Activated CD4-positive, CD25-positive, alpha-beta regulatory T cell treated with anti-CD3 and anti-CD28 coated beads, Interleukin-2, amount 50 U/mL, for 72 hours (primary cell): ENCODE measurements at regions not wholly inside any gene's neighbourhood (a gene's known extent, or its start where the extent isn't known, plus 50 kb on each side); places are given as distances from the start of the nearest gene placed in this dataset.
"Not testable (repeated sequence)": the region's sequence is repeated elsewhere in the genome, so short reads cannot be mapped to it uniquely, and the experiment has no call there.

ENCODE experiments used
- DNase-seq: peaks from one replicate; pipeline ENCODE4 v3.0.0; 2021

DNA sequence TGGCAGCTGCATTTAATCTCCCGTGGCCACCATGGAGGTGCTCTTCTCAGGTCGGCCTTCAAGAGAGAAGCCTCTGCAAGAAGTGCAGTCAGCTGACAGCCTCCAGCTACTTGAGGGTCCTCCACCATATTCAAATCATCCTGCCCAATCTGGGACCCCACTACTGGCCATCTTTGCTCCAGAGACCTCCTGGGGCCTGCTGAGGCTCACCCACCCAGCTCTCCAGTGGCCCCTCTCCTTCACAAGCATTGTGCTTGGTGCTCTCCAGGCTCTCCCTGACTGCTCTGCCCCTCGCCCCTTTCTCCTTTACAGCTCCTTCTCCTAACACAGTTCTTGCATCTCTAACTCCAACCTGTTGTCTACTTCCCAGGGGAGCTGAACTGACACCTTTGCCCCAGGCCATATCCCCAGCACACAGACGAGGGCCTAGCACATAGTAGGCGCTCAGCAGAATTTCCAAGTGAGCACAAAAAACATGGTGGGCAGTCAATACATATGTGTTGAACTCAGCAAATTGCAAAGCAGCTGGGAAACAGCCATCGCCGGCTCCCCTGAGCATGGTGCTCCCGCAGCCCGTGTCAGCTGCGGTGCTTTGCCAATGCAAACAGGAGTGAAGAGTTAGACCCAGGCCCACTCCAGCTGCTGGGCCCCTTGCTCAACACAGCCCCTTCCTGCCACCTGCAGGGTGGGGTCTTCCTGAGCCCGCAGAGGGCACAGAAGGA is 102.2 kb downstream of the TNFRSF13B start:
- DNase-seq: not testable (repeated sequence)

DNA sequence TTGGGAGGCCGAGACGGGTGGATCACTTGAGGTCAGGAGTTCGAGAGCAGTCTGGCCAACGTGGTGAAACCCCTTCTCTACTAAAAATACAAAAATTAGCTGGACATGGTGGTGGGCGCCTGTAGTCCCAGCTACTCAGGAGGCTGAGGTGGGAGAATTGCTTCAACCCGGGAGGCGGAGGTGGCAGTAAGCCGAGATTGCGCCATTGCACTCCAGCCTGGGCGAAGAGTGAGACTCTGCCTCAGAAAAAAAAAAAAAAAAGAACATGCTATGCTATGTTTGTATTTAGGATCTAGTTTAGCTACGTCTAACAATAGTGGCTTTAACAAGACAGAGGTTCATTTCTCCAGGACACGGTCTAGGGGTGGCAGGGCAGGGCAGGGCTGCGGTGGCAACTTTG is 103.3 kb downstream of the TNFRSF13B start:
- not testable (repeated sequence) for DNase-seq

DNA sequence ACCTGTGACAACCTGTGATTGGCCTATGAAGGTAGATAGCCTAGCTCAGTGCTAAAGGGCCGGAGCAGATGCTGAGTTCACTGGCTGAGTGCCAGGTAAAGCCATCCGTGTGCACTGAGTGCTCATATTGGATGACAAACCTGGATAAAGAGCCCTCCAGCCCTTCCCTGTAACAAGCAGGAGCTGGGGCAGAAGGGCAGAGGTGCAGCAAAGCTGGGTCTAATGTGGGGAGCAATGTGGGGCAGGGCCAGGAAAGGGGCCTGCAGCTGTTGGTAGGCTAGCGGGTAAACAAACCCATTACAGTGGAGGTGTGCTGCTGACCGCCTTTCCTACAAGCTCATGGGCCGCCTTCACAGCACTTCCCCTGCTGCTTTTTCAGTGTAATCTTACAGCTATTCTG is 104.4 kb downstream of the TNFRSF13B start:
- DNase-seq: not testable (repeated sequence)

DNA sequence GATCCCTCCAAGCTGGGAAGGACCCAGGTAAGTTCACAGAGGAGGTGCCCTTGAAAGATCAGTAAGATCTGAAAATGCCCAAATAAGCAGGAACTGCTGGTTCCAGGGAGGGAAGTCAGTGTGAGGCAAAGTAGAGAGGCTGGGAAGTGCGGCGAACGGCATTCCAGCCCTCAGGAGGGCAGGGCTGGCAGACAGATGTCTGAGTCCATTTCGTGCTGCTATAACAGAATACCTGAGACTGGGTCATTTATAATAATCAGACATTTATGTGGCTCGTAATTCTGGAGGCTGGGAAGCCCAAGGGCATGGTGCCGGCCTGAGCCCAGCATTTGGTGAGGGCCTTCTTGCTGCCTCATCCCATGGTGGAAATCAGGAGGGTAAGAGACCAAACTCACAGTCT is 105.1 kb downstream of the TNFRSF13B start:
- DNase-seq: peak; percentile 3

DNA sequence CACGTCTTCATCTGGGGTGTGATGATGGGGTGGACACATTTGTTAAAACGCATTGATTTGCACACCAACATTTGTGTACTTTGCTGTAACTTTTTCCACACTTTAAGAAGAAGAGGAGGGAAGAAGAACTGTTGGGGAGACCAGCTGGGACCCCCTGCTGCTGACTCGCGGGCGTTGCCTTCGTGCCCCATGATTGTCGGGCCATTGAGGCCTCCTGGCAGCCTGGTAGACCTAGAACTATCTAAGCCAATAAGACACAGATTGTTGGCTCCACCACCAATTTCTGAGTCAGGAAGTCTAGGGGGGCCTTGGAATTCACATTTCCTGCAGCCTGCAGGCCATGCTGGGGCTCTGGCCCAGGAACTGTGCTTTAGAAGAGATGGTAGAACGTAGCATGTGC is 105.5 kb downstream of the TNFRSF13B start:
- DNase-seq: peak; percentile 1

DNA sequence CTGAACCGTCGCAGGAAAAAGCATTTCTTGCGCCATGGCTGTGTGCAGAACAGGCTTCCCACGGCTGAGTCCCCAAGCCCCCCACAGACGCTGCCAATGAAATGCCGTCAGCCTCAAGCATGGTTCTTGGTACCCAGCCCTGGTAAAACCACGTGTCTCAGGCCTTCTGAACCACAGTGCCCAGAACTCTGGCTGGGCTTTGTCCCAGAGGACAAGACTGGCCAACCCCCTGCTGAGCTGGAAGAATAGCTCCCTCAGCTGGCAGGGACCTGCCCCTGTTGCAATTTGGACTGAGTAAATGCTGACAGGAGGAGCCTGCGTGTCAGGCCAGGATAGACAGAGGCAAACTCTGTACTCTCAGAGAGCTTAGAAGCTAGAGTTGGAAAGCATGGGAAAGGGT is 106.2 kb downstream of the TNFRSF13B start:
- not testable (repeated sequence) for DNase-seq

DNA sequence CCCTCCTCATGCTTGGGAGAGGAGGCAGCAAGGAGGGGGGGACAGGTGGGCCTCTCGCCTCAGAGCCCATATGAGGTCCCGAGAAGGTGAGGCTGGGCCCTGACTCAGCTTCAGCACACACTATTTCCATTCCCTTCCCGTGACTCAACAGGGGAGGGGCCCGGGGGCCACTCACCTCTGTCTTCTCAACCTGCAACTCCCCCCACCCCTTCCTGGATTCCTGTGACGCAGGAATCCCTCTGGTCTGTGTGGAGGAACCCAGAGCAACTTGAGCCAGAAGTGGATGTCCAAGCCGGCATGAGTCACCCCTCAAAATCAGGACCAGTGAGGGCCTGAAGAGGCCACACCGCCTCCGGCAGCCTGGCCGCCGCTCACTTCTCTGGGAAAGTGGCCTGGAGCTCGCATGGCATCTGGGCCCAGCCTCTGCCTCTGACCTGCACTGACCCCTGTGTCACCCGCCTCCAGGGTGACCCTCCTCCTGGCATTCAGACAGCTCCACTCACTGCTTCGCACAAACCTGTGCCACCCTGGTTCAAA is 106.8 kb downstream of the TNFRSF13B start:
- DNase-seq: not testable (repeated sequence)

DNA sequence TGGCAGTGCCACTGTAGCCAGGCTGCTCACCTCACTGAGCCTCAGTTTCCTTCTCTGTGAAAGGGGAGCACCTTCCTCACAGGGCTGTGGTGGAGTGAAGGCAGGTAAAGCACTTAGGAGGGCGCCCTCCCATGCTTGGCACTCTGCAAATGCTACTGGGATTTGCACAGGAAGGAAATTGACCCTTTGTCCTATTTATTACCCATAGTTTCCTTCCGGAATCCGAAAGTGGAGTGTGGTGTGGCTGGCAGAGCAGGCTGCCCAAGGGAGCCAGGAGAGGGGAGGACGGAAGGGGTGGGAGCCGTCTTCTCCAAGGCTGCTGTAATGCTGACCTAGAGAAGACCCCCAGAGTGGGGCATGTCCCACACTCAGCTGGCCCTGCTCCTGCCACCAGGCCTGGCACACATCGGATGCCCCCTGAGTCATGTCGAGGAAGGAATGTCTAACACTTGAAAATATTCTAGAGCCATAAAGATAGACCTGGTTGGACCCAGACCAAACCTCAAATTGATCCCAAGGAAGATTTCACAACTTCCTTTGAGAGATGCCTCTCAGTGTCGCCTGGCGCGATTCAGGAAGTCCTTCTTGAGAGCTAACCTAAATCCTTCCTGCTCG is 107.3 kb downstream of the TNFRSF13B start:
- DNase-seq: not testable (repeated sequence)

DNA sequence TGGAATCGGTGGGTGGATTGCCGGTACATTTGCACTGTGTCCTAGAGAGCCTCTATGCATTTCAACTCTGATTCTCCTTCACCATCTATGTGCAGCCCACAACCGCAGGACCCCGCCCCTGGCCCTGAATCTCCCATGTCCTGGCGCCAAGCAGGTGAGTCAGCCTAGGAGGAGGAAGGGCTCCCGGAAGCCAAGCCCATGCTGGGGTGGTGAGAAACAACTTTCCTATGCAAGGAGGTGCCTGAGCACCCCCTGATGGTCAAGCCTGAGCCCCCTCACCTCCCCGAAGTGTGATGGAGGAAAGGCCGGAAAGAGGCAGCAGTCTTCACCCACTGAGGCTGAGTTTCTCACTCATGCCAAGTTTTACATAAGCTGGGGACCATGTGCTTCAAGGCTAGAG is 110.8 kb downstream of the TNFRSF13B start:
- not testable (repeated sequence) for DNase-seq

DNA sequence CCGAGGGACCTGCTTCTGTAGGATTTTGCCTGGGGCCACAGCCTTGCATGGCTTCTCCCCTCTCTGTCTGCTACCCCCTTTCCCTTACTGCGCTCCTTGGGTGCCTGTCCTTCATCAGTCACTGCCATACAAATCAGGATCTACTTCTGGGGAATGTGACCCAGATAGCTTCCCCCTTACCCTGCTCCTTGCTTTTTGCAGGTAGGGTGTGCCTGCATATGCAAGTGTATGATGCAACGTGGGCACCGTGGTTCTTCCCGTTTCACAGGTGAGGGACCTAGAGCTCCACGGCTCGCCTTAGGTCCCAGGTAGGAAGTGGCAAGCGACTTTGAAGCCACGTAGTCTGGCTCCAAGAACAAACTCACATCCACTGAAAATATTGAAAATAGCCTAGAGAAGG is 111.5 kb downstream of the TNFRSF13B start:
- DNase-seq: not testable (repeated sequence)

DNA sequence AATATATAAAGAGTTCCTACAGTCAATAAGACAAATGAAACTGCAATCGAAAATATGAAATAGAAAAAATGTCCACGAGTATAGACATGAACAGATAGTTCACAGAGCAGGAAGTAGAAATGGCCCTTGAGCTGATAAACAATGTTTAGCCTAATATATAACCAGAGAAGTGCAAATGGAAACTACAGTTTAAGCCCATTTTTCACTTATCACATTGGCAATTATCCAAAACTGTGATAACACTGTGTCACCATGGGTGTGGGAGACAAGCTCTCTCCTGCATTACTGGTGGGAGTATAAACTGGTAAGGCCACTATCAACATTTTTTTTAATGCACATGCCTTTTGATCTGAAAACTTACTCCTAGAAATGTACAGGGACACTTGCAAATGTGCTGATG is 112.4 kb downstream of the TNFRSF13B start:
- DNase-seq: not testable (repeated sequence)

DNA sequence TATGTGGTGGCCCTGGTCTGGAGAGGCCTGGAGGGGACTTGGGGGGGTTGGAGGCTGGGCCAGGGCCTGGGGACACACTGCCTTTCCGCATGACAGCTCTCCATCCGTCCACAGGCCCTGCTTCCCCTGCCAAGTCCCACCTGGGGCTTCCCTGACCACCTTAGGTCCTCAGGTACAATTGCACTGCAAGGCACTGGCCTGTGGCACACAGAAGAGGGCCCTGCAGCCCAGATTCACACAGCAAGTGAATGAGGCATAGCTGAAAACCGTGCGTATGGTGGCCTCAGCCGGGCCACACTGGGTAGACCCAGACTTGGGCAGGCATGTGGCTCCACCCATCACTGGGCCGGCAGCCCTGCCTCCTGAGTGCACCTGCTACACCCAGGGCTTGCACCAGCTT is 114.2 kb downstream of the TNFRSF13B start:
- not testable (repeated sequence) for DNase-seq

DNA sequence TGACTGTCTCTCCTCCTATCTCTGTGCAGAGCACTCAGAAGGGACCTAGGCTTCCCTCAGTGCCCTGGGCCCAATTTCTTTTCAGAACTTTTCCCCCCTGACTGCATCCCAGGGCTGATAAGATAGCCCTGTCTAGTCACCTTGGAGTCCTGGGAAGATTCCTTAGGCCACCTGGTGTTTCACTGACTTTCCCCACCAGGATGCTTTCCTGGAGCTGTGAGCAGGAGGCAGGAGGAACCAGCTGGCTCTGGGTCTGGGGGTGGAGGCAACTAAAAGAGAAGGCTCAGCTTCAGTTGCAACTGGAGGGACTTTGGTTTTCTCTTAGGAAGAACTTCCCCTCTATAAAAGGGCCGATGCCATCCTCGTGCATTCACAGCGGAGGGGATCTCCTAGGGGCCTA is 115.1 kb downstream of the TNFRSF13B start:
- not testable (repeated sequence) for DNase-seq

DNA sequence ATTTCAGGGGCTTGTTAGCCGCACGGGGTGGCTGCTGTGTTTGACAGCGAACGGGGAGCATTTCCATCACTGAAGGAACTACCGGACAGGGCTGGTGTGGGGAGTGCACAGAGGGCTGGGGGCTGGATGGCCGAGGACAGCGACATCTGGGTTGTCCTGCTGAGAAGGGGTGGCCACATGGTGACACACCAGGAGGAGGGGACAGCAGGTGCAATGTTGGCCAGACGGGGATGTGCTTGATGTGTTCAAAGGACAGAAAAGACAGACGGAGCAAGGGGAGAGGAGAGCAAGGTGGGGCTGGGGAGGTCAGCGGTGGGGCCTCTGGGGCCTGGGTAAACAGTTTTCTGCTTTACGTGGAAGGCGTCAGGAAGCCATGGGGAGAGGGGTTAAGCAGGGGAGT is 115.7 kb downstream of the TNFRSF13B start:
- DNase-seq: not testable (repeated sequence)

DNA sequence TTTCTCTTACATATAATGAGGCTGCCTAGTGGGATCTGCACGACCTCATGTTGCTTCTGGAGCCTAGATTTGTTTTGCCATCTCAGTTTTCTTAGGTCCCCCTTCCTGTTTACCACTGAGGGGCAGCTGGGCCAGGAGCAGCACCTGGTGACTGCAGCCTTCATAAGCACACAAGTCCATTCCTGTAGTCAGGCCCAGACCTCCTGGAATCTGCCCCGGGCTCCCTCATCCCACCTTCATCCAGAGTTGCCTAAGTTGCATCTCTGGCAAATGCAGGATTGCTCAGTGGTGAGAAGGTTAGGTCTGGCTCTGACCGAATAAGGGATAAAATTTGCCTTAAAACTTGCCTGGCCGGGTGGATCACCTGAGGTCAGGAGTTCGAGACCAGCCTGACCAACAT is 117.3 kb downstream of the TNFRSF13B start:
- not testable (repeated sequence) for DNase-seq

DNA sequence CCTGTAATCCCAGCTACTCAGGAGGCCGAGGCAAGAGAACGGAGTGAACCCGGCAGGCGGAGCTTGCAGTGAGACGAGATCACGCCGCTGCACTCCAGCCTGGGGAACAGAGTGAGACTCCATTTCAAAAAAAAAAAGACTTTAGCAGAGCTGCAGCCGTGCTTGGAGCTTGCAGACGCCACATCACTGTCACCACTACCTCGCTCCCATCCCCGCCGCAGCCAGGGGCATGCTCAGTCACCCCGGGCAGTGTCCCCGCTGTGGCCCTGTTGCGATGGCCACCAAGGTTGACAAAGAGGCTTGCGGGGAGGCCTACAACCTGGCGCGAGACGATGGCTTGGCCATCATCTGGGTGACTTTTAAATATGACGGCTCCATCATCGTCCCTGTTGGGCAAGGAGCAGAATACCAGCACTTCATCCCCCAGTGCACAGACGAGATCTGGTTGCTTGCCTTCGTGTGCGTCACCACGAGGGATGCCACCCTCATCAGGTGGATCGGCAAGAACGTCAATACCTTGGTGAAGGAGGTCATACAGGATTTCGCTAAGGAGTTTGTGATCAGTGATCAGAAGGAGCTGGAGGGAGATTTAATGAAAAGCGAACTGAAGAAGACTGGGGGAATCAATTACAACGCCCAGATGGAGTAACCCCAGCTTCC is 118.1 kb downstream of the TNFRSF13B start:
- DNase-seq: no peak

DNA sequence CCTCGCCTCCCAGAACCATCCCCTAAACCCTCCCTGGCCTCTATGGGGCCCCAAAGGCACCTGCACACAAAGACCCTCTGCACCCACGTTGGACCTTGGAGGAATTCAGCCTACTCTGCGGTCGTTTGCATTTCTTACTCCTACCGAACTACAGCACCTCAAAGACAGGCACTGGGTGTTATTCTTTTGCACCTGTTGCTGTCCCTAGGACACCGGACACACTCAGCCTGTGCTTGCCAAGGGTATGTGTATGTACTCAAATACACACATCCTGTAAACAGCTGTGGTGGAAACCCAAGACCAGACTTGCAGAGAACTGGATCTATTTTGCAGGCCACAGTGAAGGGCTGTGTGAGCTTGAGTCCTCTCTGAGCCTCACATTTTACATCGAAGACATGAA is 122.1 kb downstream of the TNFRSF13B start:
- not testable (repeated sequence) for DNase-seq

DNA sequence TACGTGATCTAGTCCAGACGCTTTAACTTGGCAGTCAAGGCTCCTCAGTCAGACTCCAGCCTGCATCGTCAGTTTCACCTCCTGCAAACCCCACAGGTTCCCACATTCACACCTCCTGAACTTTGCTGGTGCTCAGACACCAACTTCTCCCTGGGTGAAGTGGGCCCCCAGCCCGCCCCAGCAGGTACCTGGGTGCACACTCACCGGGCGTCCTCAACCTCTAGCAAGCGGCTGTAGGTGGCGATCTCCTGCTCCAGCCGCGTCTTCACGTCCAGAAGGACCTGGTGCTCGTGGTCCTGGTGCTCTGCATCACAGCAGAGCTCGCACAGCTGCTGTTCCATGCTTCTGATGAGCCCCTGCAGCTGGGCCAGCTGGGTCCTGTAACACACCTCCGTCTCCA is 122.9 kb downstream of the TNFRSF13B start:
- DNase-seq: not testable (repeated sequence)

DNA sequence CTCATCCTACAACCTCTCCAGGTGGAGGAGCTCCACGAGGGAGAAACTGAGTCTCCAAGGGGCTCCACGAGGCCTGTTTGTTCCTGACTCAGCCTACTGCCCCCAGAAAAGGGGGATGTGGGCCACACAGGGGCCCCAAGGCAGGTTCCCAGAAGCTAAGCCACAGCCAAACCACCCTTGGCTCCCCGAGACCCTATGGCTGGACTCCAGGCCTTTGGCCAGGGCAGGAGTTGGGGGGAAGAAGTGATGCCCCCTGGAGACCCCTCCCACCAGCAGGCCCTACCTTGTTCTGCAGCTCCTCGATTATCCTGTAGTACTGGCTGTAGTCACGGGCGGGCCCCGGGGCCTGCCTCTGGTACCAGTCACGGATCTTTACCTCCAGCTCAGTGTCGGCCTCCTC is 126.8 kb downstream of the TNFRSF13B start:
- not testable (repeated sequence) for DNase-seq

DNA sequence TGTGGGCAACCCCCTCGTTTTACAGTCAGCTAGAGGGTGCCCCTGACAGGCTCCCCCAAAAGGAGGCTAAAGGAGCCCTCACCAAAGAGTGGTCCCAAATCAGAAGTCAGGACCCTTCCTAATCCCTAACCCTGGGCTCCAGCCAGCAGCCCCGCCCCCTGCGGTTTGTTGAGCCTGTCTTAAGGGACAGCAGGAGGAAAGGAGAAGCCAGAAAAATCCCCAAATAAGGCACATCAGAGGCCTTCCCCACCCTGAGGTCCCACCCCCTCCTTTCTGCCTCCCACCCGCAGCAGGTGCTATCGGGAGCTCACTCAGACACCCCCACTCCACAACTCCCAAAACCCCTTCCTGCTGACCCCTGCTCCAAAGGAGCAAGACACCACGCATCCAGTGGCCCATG is 127.2 kb downstream of the TNFRSF13B start:
- not testable (repeated sequence) for DNase-seq

DNA sequence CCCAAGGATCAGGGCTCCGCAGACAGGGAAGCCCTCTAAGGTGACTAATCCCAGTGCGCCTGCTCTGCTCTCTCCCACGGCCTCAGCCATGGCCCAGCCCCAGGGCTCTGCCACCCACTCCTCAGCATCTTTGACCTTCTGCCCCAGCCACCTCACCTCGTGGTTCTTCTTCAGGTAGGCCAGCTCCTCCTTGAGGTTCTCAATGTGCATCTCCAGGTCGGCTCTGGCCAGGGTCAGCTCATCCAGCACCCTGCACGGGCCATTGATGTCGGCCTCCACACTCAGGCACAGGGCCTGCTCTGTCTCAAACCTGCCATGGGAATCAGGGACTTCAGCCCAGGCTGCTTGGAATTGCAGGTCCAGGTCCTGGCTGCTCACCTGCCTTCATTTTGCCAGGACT is 128.4 kb downstream of the TNFRSF13B start:
- DNase-seq: not testable (repeated sequence)

DNA sequence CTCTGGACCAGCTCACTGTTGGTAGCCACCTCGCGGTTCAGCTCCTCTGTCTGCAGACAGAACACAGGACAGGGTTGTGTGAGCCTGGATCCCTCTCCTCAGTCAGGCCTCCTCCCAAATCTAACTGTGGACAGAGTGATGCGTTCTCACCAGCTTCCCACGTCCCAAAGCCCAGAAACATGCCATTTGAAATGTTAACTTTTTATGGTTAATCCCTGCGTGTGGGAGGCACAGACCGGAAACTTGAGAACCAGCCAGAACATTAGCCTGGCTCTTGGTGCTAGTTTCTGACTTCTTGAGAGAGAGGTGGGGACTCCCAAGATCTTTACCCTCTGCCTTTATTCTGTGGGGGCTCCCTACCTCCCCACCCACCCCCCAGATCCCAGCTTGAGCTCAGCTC is 129.6 kb downstream of the TNFRSF13B start:
- not testable (repeated sequence) for DNase-seq

DNA sequence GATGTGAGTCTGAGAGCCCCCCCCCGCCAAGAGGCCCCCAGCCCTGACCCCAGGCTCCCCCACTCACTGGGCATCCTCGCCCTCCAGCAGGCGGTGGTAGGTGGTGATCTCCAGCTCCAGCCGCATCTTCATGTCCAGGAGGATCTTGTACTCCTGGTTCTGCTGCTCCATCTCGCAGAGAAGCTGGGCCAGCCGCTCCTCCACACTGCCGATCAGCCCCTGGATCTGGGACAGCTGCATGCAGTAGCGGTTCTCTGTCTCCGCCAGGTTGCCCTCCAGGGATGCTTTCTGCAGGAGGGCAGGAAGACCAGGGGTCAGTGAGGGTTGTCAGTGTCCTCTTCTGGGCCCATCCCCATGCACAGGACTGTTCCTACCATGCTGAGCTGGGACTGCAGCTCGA is 130.0 kb downstream of the TNFRSF13B start:
- DNase-seq: not testable (repeated sequence)

DNA sequence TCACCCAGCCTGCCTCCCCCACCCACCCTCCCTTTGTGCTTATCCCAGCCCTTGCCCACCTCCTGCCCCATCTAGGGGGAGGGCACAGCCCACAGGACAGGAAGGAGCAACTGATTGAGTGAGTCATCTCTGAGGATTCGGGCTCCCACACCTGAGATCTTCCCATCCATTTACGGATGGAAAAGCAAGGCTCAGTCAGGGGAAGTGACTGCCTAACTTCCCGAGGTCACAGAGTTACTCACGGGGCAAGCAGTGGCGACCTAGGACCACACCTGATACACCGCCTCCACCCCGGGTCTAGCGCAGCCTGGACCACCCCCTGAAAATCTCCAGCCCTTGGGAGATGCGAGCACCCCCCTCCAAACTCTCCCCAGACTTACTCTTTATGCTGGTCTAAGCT is 131.7 kb downstream of the TNFRSF13B start:
- DNase-seq: not testable (repeated sequence)
